ENCODE measurements at regions not wholly inside any gene's neighbourhood (a gene's known extent, or its start where the extent isn't known, plus 50 kb on each side); places are given as distances from the start of the nearest gene placed in this dataset.

DNA sequence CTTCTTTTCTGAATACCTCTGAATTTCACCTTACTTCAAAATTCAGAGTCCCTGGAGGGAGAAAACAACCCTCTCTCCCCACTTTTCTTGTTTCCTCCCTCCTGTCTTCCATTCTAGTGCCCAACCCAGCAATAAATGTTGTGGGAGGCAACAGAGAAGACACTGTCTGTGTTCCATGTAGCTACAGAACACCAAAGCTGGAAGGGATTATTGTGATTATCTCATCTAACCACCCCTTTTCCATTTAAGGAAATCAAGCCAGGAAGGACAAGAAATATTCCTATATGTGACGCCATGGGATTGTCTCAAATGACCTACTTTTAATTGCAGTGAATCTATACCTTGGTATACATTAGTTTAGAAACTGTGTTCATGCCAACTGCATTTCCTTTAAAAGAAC is 476.6 kb upstream of the TNC start:
- TF ChIP-seq, protein P1, sequence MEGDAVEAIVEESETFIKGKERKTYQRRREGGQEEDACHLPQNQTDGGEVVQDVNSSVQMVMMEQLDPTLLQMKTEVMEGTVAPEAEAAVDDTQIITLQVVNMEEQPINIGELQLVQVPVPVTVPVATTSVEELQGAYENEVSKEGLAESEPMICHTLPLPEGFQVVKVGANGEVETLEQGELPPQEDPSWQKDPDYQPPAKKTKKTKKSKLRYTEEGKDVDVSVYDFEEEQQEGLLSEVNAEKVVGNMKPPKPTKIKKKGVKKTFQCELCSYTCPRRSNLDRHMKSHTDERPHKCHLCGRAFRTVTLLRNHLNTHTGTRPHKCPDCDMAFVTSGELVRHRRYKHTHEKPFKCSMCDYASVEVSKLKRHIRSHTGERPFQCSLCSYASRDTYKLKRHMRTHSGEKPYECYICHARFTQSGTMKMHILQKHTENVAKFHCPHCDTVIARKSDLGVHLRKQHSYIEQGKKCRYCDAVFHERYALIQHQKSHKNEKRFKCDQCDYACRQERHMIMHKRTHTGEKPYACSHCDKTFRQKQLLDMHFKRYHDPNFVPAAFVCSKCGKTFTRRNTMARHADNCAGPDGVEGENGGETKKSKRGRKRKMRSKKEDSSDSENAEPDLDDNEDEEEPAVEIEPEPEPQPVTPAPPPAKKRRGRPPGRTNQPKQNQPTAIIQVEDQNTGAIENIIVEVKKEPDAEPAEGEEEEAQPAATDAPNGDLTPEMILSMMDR (IDR thresholded peaks at IDR 0.05; ENCODE audit: control insufficient read depth, insufficient read depth, low read depth, low read length, missing control alignments), result no peak
- H3K4me3 ChIP-seq (ENCODE audit: control insufficient read depth, low read depth, low read length), result no peak overlapping the region
- DNase-seq (ENCODE audit: low read depth), result no peak

- peak overlapping the region; percentile 35 for H3K4me3 ChIP-seq (ENCODE audit: control insufficient read depth, low read depth, low read length)
- TF ChIP-seq, protein P1 (IDR thresholded peaks at IDR 0.05; ENCODE audit: control insufficient read depth, insufficient read depth, low read depth, low read length, missing control alignments), result no peak
- peak; percentile 97 for DNase-seq (ENCODE audit: low read depth)
Measured at GRCh38 chr9:115596021-115596745, 478.2 kb upstream of the TNC start.

DNA sequence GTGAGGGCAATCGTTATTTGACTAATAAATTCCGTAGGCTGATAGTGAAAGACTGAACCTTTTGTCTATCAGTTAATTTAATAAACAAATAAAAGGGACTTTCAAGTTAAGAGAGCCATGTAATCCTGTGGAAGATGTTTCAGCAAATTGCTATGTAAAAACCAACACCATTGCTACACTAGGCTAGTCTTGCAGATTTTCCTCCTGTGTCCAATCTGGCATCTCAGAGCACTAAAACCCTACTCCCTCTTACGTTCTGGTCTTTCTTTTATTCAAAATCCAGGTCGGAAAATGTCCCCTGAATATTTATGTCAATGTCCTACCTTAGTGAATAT is 478.8 kb upstream of the TNC start:
- TF ChIP-seq, protein P1 (IDR thresholded peaks at IDR 0.05; ENCODE audit: control insufficient read depth, insufficient read depth, low read depth, low read length, missing control alignments), result no peak
- DNase-seq (ENCODE audit: low read depth), result no peak
- H3K4me3 ChIP-seq (ENCODE audit: control insufficient read depth, low read depth, low read length), result peak overlapping the region; percentile 35

DNA sequence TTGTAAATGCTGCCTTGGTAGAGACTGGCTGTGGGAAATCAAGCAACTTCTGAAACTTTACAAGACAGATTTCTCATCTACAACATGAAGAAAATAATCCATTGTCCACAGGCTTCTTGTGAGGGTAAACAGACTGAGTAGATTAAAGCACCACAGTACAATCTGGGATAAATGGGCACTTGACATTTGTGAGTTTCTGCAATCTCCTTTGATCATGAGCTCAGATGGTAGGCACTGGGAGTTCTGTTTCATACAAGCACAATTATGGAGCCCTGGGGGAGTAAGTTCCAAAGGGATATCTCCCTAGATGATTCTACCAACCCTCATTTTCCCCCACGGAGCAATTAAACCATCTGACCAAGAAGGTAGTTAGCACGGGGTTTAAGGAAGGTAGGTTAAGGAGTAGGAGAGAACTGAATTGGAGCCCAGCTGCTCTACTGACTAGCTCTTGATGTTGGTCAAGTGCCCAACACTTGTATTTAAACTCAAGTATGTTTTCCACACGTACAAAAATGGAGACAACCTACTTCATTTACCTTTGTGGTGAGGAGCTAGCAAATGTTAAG is 479.5 kb upstream of the TNC start:
- DNase-seq (ENCODE audit: low read depth), result no peak
- TF ChIP-seq, protein P1 (IDR thresholded peaks at IDR 0.05; ENCODE audit: control insufficient read depth, insufficient read depth, low read depth, low read length, missing control alignments), result no peak
- peak overlapping the region; percentile 35 for H3K4me3 ChIP-seq (ENCODE audit: control insufficient read depth, low read depth, low read length)

- no peak overlapping the region for H3K4me3 ChIP-seq (ENCODE audit: control insufficient read depth, low read depth, low read length)
Measured at GRCh38 chr9:115598751-115599150, 480.8 kb upstream of the TNC start.

GRCh38 chr9:115599898-115600297 is 481.9 kb upstream of the TNC start:
- no peak for DNase-seq (ENCODE audit: low read depth)
- H3K4me3 ChIP-seq (ENCODE audit: control insufficient read depth, low read depth, low read length), result no peak overlapping the region
- TF ChIP-seq, protein P1 (IDR thresholded peaks at IDR 0.05; ENCODE audit: control insufficient read depth, insufficient read depth, low read depth, low read length, missing control alignments), result no peak

More at GRCh38 chr9:115598751-115599150, 480.8 kb upstream of the TNC start:
- TF ChIP-seq, protein P1 (IDR thresholded peaks at IDR 0.05; ENCODE audit: control insufficient read depth, insufficient read depth, low read depth, low read length, missing control alignments), result no peak
- no peak for DNase-seq (ENCODE audit: low read depth)

All from AG09309 (cell line).